LoVo (cell line): ENCODE measurements at regions not wholly inside any gene's neighbourhood (a gene's known extent, or its start where the extent isn't known, plus 50 kb on each side); places are given as distances from the start of the nearest gene placed in this dataset.

Experiments
- DNase-seq: peaks from one replicate; pipeline ENCODE4 v3.0.0-alpha.2; 2016; ENCODE audit warnings: low spot score

- peak; percentile 11 for DNase-seq
Observed at GRCh38 chr20:54272901-54273488, 65.1 kb downstream of the PFDN4 start.

GRCh38 chr20:54275359-54276111 is 67.6 kb downstream of the PFDN4 start:
- no peak for DNase-seq

- no peak for DNase-seq
Observed at GRCh38 chr20:54276577-54277169, 68.8 kb downstream of the PFDN4 start.

DNA sequence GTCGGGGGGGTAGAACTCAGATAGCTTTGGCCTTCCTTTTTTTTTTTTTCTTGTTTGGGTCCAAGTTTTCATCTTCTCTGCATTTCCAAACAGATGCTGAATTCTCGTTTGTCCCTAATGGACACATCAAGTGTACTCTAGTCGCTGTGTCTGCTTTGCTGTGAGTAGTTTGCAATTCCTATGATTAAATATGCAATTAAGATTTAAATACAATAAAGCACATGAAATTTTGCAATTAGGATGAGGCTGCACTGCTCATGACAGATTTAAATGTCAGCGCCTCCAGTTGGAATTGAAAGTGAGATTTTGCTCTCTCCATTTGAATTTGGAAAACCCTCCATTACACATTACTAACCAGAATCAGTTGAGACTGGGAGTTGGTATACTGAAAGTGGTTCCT is 70.4 kb downstream of the PFDN4 start:
- DNase-seq = no peak

GRCh38 chr20:54282625-54283024 is 74.7 kb downstream of the PFDN4 start:
- no peak for DNase-seq

DNA sequence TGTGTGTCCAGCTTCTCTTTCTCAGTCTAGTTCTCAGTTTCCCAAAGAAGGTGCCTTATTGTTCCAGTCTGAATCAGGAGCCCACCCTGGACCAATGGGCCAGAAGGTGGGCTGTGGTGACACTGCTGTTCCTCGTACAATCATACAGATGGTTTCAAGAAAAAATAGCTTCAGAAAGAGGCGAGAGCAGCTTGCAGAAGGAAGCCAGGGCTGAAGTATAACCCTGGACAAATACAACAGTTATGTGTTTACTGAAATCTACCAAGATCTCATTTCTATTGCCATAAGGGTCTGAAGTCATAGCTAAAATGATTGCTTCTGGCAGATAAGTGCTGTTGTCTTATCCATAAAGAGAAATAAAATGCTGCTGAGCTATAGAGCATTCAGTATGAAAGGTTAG is 75.4 kb downstream of the PFDN4 start:
- DNase-seq = no peak

- DNase-seq = no peak
Observed at GRCh38 chr20:54284928-54285704, 77.2 kb downstream of the PFDN4 start.

DNA sequence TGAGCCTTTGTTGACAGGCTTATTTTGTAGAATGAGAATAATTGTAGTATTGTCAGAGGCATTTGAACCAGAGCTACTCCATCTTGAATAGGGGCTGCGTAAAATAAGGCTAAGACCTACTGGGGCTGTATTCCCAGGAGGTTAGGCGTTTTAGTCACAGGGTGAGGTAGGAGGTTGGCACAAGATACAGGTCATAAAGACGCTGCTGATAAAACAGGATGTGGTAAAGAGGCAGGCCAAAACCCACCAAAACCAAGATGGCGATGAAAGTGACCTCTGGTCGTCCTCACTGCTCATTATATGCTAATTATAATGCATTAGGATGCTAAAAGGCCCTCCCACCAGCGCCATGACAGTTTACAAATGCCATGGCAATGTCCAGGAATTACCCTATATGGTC is 82.7 kb downstream of the PFDN4 start:
- DNase-seq = no peak

- DNase-seq = no peak
Observed at GRCh38 chr20:54291339-54292010, 83.6 kb downstream of the PFDN4 start.

DNA sequence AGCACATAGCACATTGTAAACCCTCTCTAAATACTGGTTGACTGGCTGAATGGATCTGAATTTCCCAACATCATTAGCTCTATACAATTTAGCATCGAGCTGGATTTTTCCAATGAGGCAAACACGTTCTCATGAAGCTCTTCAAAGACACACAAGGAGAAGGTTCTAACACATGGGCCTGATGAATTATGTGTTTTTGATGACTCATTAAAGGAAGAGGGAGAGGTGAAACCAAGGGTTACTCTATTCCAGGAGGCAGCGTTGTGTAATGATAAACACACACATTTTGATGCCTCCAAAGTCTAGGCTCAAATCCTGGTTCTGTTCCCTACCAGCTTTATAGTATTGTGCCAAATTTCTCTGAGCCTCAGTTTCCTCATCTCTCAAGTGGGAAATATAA is 84.3 kb downstream of the PFDN4 start:
- no peak for DNase-seq

- DNase-seq = no peak
Observed at GRCh38 chr20:54293526-54293925, 85.6 kb downstream of the PFDN4 start.

DNA sequence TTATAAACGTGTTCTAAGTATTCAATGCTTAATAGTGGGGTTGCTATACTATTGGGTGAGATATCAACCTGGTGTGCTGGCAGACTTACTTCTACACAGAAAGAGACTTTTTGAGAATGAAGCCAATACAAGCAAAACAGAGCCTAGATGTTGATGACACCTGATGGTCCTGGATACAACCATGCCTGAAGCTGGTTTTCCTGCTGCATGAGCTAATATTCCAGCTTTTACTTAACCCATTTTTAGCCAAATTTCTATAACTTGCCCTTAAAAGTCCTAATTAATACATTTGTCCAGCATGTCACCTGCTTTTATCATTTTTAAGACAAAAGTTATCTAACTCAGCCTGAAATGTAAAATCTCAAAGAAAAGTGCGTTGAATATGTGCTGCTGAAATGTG is 86.2 kb downstream of the PFDN4 start:
- DNase-seq = no peak

DNA sequence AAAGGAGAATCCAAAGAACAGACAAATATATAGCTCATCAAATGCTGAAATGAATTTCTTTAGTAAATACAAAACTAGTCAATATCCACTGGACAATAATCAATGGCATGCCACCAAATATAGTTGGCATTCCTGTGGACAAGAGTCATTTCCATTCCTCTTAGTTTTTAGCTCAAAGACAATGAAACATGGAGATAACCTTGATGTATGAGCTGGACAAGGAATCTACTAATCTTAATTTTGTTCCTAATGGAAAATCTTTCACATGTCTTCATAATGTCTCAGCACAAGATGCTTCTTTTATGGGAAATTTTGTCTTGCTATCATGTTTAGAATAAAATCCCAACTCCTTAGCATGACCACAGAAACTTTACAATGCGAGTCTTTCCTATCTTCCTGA is 87.8 kb downstream of the PFDN4 start:
- no peak for DNase-seq

GRCh38 chr20:54305421-54305820 is 97.5 kb downstream of the PFDN4 start:
- no peak for DNase-seq

DNA sequence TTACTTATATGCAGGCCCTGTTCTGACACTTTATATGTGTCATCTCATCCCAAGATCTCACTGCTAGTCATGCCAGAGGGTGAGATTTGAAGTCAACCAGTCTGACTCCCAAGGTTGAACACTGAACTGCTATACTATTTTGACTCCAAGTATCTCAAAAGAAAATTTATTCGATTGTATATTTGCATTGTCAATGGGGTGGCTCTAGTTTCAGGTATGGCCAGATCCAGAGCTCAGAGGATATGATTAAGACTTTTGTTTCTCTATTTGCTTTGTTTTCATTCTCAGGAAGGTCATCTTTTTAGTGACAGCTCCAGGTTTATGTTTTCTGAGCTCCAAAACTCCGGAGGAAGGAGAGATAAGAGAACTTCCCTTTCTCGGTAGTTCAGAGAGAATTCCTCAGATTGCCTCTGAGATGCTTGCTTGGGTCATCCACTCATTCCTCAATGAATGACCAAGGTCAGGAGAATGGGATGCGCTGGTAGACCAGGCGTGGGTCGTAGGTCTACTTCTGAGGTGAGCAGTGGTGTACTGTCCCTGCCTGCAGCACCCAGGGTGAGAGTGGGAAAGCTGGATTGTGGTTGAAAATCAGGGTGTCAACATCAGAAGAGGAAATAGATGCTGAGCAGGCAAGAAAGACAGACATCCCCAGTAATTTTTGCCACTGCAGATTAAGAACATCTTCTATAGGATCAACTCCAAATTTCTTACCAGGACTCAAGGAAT is 99.3 kb downstream of the PFDN4 start:
- no peak for DNase-seq

- DNase-seq = no peak
Observed at GRCh38 chr20:54308804-54309203, 100.9 kb downstream of the PFDN4 start.

DNA sequence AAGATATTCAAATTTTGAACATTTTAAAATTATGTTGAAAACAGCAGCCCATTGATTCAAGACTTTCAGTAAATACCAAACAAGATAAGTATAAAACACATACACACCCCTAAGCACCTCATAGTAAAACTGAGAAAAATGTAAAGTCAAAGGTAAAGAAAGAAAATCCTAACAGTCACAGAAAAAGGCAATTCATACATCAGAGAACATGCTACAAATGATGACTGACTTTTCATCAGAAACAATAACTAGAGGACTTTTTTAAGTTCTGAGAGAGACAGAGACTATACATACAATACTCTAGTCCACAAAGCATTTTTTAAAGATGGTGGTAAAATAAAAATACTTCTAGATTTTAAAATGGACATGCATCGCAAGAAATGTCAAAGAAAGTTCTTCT is 111.0 kb downstream of the PFDN4 start:
- DNase-seq = no peak

GRCh38 chr20:54320148-54320607 is 112.3 kb downstream of the PFDN4 start:
- DNase-seq = no peak

- DNase-seq = no peak
Observed at GRCh38 chr20:54321352-54322087, 113.6 kb downstream of the PFDN4 start.

DNA sequence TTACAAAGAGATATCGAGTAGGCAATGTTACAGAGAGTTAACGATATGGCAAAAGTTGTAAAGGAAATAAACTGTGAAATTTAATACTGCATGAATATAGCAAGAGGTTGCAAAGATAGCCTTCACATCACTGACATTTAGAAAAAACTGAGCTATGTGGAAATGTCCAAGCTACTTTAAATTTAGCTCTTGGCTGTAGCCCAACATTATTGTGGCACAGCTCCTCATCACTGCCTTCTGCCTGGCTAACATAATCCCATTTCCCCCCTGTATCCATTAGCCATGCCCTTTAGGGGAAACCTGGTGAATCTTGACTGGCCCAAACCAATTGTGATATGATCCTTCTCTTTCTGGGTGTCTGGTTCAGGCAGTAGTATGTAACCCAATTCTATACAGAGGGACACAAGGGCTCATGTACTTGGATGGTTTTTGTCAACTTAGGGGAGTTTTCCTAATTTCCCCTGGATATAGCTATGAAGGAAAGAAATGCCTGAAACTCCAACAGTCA is 115.4 kb downstream of the PFDN4 start:
- DNase-seq = no peak

DNA sequence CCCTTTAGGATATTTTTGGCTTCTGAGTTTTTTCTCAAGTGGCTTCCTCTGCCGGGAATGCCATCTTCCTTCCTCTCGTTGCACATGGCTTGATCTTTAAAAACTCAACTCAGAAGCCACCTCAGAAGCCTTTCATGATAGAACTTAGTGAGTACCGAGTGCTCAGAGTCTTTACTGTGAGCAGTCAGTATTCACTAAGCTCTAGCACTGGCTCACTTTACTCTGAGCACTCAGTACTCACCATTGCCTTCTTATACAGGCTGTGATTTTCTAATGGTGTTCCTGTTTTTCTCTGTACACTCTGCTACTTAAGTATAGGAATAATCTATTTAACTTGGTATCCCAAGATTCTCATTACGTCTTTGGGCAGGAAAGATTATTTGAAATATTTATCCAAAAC is 116.2 kb downstream of the PFDN4 start:
- DNase-seq = no peak
